ENCODE measurements at regions not wholly inside any gene's neighbourhood (a gene's known extent, or its start where the extent isn't known, plus 50 kb on each side); places are given as distances from the start of the nearest gene placed in this dataset.

- no peaks in the 10 kb centered on the region for H3K27me3 ChIP-seq
- no peak overlapping the region for H2AFZ ChIP-seq
These were observed 74.7 kb upstream of the NCOR2 start for GRCh38 chr12:124642105-124642504.

GRCh38 chr12:124641591-124641990 is 74.2 kb upstream of the NCOR2 start:
- peaks cover 13% of the 10 kb centered on the region for H3K4me1 ChIP-seq (ENCODE audit: insufficient read depth)
- H3K36me3 ChIP-seq (replicated peaks; ENCODE audit: insufficient read depth, low read depth), result no peaks in the 10 kb centered on the region
- no peak overlapping the region for H3K4me3 ChIP-seq
- no peak overlapping the region for H2AFZ ChIP-seq
- no peaks in the 10 kb centered on the region for H3K79me2 ChIP-seq
- DNase-seq (ENCODE audit: low spot score), result no peak
- WGBS (ENCODE audit: low lambda C conversion rate, missing lambda C conversion rate), result 87% methylated on average over 6 of the region's 6 CpGs
- H3K27ac ChIP-seq, result no peak overlapping the region
- no peaks in the 10 kb centered on the region for H4K20me1 ChIP-seq (ENCODE audit: insufficient read depth, poor library complexity, severe bottlenecking)
- H3K9me3 ChIP-seq (ENCODE audit: low read depth), result no peaks in the 10 kb centered on the region
- TF ChIP-seq CTCF (IDR thresholded peaks at IDR 0.05; ENCODE audit: poor library complexity), result no peak
- TF ChIP-seq EZH2phosphoT487 (IDR thresholded peaks at IDR 0.05; ENCODE audit: low read depth, severe bottlenecking, unreplicated experiment), result no peak
- TF ChIP-seq EZH2 (IDR thresholded peaks at IDR 0.05; ENCODE audit: borderline replicate concordance), result no peak
- H3K27me3 ChIP-seq, result no peaks in the 10 kb centered on the region
- H3K9me2 ChIP-seq (replicated peaks; ENCODE audit: insufficient read depth), result no peaks in the 10 kb centered on the region
- H3K4me2 ChIP-seq, result no peak overlapping the region

More at GRCh38 chr12:124642105-124642504, 74.7 kb upstream of the NCOR2 start:
- 92% methylated on average over 8 of the region's 8 CpGs for WGBS (ENCODE audit: low lambda C conversion rate, missing lambda C conversion rate)
- Histone ChIP-seq H3K27ac (no peak overlapping the region), H3K4me2 (no peak overlapping the region), H3K9me2 (replicated peaks; ENCODE audit: insufficient read depth) (no peaks in the 10 kb centered on the region), H3K4me1 (ENCODE audit: insufficient read depth) (peaks cover 8% of the 10 kb centered on the region), H3K9me3 (ENCODE audit: low read depth) (no peaks in the 10 kb centered on the region), H3K36me3 (replicated peaks; ENCODE audit: insufficient read depth, low read depth) (no peaks in the 10 kb centered on the region), H4K20me1 (ENCODE audit: insufficient read depth, poor library complexity, severe bottlenecking) (no peaks in the 10 kb centered on the region), H3K79me2 (no peaks in the 10 kb centered on the region), H3K4me3 (no peak overlapping the region)
- TF ChIP-seq CTCF (IDR thresholded peaks at IDR 0.05; ENCODE audit: poor library complexity) (no peak), EZH2phosphoT487 (IDR thresholded peaks at IDR 0.05; ENCODE audit: low read depth, severe bottlenecking, unreplicated experiment) (no peak), EZH2 (IDR thresholded peaks at IDR 0.05; ENCODE audit: borderline replicate concordance) (no peak)
- no peak for DNase-seq (ENCODE audit: low spot score)

GRCh38 chr12:124640056-124640455 is 72.6 kb upstream of the NCOR2 start:
- H3K9me2 ChIP-seq (replicated peaks; ENCODE audit: insufficient read depth), result no peaks in the 10 kb centered on the region
- 77% methylated on average over 5 of the region's 5 CpGs for WGBS (ENCODE audit: low lambda C conversion rate, missing lambda C conversion rate)
- H3K4me1 ChIP-seq (ENCODE audit: insufficient read depth), result peaks cover 20% of the 10 kb centered on the region
- no peak for DNase-seq (ENCODE audit: low spot score)
- no peaks in the 10 kb centered on the region for H3K9me3 ChIP-seq (ENCODE audit: low read depth)
- no peaks in the 10 kb centered on the region for H4K20me1 ChIP-seq (ENCODE audit: insufficient read depth, poor library complexity, severe bottlenecking)
- no peak overlapping the region for H3K4me3 ChIP-seq
- no peak overlapping the region for H3K4me2 ChIP-seq
- no peaks in the 10 kb centered on the region for H3K79me2 ChIP-seq
- TF ChIP-seq EZH2 (IDR thresholded peaks at IDR 0.05; ENCODE audit: borderline replicate concordance) (no peak), CTCF (IDR thresholded peaks at IDR 0.05; ENCODE audit: poor library complexity) (no peak), EZH2phosphoT487 (IDR thresholded peaks at IDR 0.05; ENCODE audit: low read depth, severe bottlenecking, unreplicated experiment) (no peak)
- no peak overlapping the region for H3K27ac ChIP-seq
- H3K27me3 ChIP-seq, result no peaks in the 10 kb centered on the region
- no peak overlapping the region for H2AFZ ChIP-seq
- H3K36me3 ChIP-seq (replicated peaks; ENCODE audit: insufficient read depth, low read depth), result no peaks in the 10 kb centered on the region

All from hepatocyte (in vitro differentiated cells).